GM18507 (cell line): ENCODE measurements at regions not wholly inside any gene's neighbourhood (a gene's known extent, or its start where the extent isn't known, plus 50 kb on each side); places are given as distances from the start of the nearest gene placed in this dataset.

Experiments
- DNase-seq: peaks from one replicate; pipeline ENCODE4 v3.0.0; 2011; ENCODE audit warnings: low read depth; ENCODE audit not compliant: insufficient read length; ENCODE audit errors: extremely low spot score
- FAIRE-seq: peaks from 2 replicates; lab custom pipeline; 2011; peaks lifted over from hg19 to GRCh38; lab: Jason Lieb, UNC

GRCh38 chr14:104316723-104317491 lies 178.5 kb downstream of the KIF26A start:
- FAIRE-seq (no peak), DNase-seq (no peak)

- no peak for FAIRE-seq
- DNase-seq, result no peak
Observed at GRCh38 chr14:104317492-104317805, 179.1 kb downstream of the KIF26A start.

- DNase-seq, result no peak
- FAIRE-seq, result no peak
Observed at GRCh38 chr14:104317975-104318557, 179.7 kb downstream of the KIF26A start.

GRCh38 chr14:104318558-104319490 lies 180.4 kb downstream of the KIF26A start:
- FAIRE-seq, result no peak
- DNase-seq, result no peak

GRCh38 chr14:104319491-104320241 lies 181.3 kb downstream of the KIF26A start:
- FAIRE-seq (no peak), DNase-seq (no peak)

- DNase-seq, result no peak
- no peak for FAIRE-seq
Observed at GRCh38 chr14:104320611-104321086, 182.3 kb downstream of the KIF26A start.

GRCh38 chr14:104321088-104321801 lies 182.9 kb downstream of the KIF26A start:
- DNase-seq (no peak), FAIRE-seq (no peak)

- FAIRE-seq, result no peak
- no peak for DNase-seq
Observed at GRCh38 chr14:104321802-104322130, 183.4 kb downstream of the KIF26A start.

- FAIRE-seq, result no peak
- DNase-seq, result no peak
Observed at GRCh38 chr14:104322531-104323366, 184.4 kb downstream of the KIF26A start.

GRCh38 chr14:104323551-104324175 lies 185.3 kb downstream of the KIF26A start:
- no peak for FAIRE-seq
- no peak for DNase-seq

GRCh38 chr14:104326848-104327247 lies 188.5 kb downstream of the KIF26A start:
- no peak for FAIRE-seq
- DNase-seq, result no peak

- DNase-seq (no peak), FAIRE-seq (no peak)
Observed at GRCh38 chr14:104328607-104329006, 190.2 kb downstream of the KIF26A start.

GRCh38 chr14:104329793-104330192 lies 191.4 kb downstream of the KIF26A start:
- FAIRE-seq (no peak), DNase-seq (no peak)

GRCh38 chr14:104331871-104332605 lies 193.7 kb downstream of the KIF26A start:
- no peak for FAIRE-seq

GRCh38 chr14:104332634-104333270 lies 194.4 kb downstream of the KIF26A start:
- DNase-seq (no peak), FAIRE-seq (no peak)

More at GRCh38 chr14:104331871-104332605, 193.7 kb downstream of the KIF26A start:
- no peak for DNase-seq

GRCh38 chr14:104333646-104334423 lies 195.4 kb downstream of the KIF26A start:
- DNase-seq, result no peak
- no peak for FAIRE-seq
